SK-N-SH (cell line): ENCODE measurements at regions not wholly inside any gene's neighbourhood (a gene's known extent, or its start where the extent isn't known, plus 50 kb on each side); places are given as distances from the start of the nearest gene placed in this dataset.

Experiments
- CTCF ChIA-PET: fragments of 300-600, 350-600 bp; formaldehyde crosslinking; extraction: SDS; loops from one replicate; lab custom pipeline; 2021; lab: Yijun Ruan, JAX
- POLR2A ChIA-PET: fragments of 350-600 bp; sonication (Branson Sonifier 250); formaldehyde crosslinking; extraction: SDS; loops from one replicate; lab custom pipeline; 2020; ENCODE audit warnings: antibody characterized with exemption, inconsistent platforms; lab: Yijun Ruan, JAX
- DNase-seq: peaks from one replicate; pipeline ENCODE4 v3.0.0; 2012
- H2AFZ ChIP-seq: fragments of 200-600 bp; sonication (generic); 2 replicates; pipeline ENCODE4 v1.8.1; 2016; ENCODE audit warnings: antibody characterized with exemption, mild to moderate bottlenecking, low read depth
- H3F3A ChIP-seq: fragments of 200-600 bp; sonication (generic); replicated peaks from 2 replicates; pipeline ENCODE3; 2016; ENCODE audit warnings: antibody characterized with exemption, mild to moderate bottlenecking; ENCODE audit not compliant: insufficient read depth
- H3K27ac ChIP-seq, 2 experiments: fragments of 200-500 bp in 1 of 2; fragments of 200-600 bp in 1 of 2; sonication (Bioruptor generic) in 1 of 2; sonication (generic), shearing (Covaris generic) in 1 of 2; 2 replicates each; pipeline versions ENCODE4 v1.5.1 to v1.6.1; 2014 to 2016; ENCODE audit warnings: low read depth in 2 of 2, inconsistent platforms in 1 of 2, low read length in 1 of 2, mild to moderate bottlenecking in 1 of 2, mixed read lengths in 1 of 2
- H3K27me3 ChIP-seq: fragments of 200-600 bp; sonication (generic), shearing (Covaris generic); 2 replicates; pipeline ENCODE4 v1.6.1; 2016; ENCODE audit warnings: mixed run types; ENCODE audit not compliant: insufficient read depth
- H3K36me3 ChIP-seq, 2 experiments: fragments of 200-500 bp in 1 of 2; fragments of 200-600 bp in 1 of 2; sonication (Bioruptor generic) in 1 of 2; sonication (generic) in 1 of 2; replicated peaks in 1 of 2; 2 replicates each; pipeline versions ENCODE3 to v1.5.1; 2014 to 2016; ENCODE audit warnings: low read length in 1 of 2, mild to moderate bottlenecking in 1 of 2; ENCODE audit not compliant: insufficient read depth in 2 of 2, control insufficient read depth in 1 of 2
- H3K4me1 ChIP-seq, 2 experiments: fragments of 200-500 bp in 1 of 2; fragments of 200-600 bp in 1 of 2; sonication (Bioruptor generic) in 1 of 2; sonication (generic), shearing (Covaris generic) in 1 of 2; 2 replicates each; pipeline versions ENCODE4 v1.5.1 to v1.6.1; 2014 to 2016; ENCODE audit warnings: low read depth in 1 of 2, low read length in 1 of 2, mixed run types in 1 of 2; ENCODE audit not compliant: insufficient read depth in 2 of 2, control insufficient read depth in 1 of 2
- H3K4me2 ChIP-seq: fragments of 200-600 bp; sonication (generic), shearing (Covaris generic); 2 replicates; pipeline ENCODE4 v1.6.1; 2017; ENCODE audit warnings: mixed run types
- H3K4me3 ChIP-seq, 2 experiments: fragments of 200-500 bp in 1 of 2; fragments of 200-600 bp in 1 of 2; sonication (Bioruptor generic) in 1 of 2; sonication (generic), shearing (Covaris generic) in 1 of 2; 2 replicates each; pipeline versions ENCODE4 v1.5.1 to v1.8.1; 2014 to 2016; ENCODE audit warnings: low read depth in 2 of 2, inconsistent platforms in 1 of 2, low read length in 1 of 2, mild to moderate bottlenecking in 1 of 2, mixed read lengths in 1 of 2, moderate library complexity in 1 of 2
- H3K79me2 ChIP-seq: fragments of 200-600 bp; sonication (generic); 2 replicates; pipeline ENCODE4 v1.8.1; 2017; ENCODE audit warnings: mild to moderate bottlenecking; ENCODE audit not compliant: insufficient read depth
- H3K9ac ChIP-seq: fragments of 200-600 bp; sonication (generic); 2 replicates; pipeline ENCODE4 v1.6.1; 2017; ENCODE audit warnings: mixed run types
- H3K9me2 ChIP-seq: fragments of 200-600 bp; sonication (generic); 2 replicates; pipeline ENCODE4 v1.6.1; 2017; ENCODE audit warnings: mixed run types
- H3K9me3 ChIP-seq: fragments of 200-600 bp; sonication (generic); 2 replicates; pipeline ENCODE4 v1.6.1; 2017; ENCODE audit warnings: mixed run types, mild to moderate bottlenecking, moderate library complexity
- H4K20me1 ChIP-seq: fragments of 200-600 bp; sonication (generic); 2 replicates; pipeline ENCODE4 v1.6.1; 2017; ENCODE audit warnings: mild to moderate bottlenecking, mixed run types; ENCODE audit not compliant: insufficient read depth
- EP300 ChIP-seq, 2 experiments: IDR thresholded peaks; 2 replicates each; pipeline versions ENCODE4 v1.4.0 to v1.6.1; 2012; ENCODE audit warnings: borderline replicate concordance in 1 of 2, low read depth in 1 of 2, low read length in 1 of 2
- FOXJ3 ChIP-seq: sonication (generic); formaldehyde crosslinking; IDR thresholded peaks from 2 replicates; pipeline ENCODE4 v1.5.1; 2020; ENCODE audit warnings: mild to moderate bottlenecking, missing genetic modification reagents
- FOXM1 ChIP-seq: IDR thresholded peaks from 2 replicates; pipeline ENCODE4 v1.4.0; 2012; ENCODE audit warnings: low read depth, mild to moderate bottlenecking
- GABPA ChIP-seq: IDR thresholded peaks from 2 replicates; pipeline ENCODE4 v1.4.0; 2012; ENCODE audit warnings: low read depth, mild to moderate bottlenecking
- IRF3 ChIP-seq: fragments of 150-350 bp; IDR thresholded peaks from 2 replicates; pipeline ENCODE4 v1.6.1; 2016; ENCODE audit warnings: mild to moderate bottlenecking, low read depth, low read length
- NFIC ChIP-seq: IDR thresholded peaks from 2 replicates; pipeline ENCODE4 v1.4.0; 2012; ENCODE audit warnings: borderline replicate concordance
- PBX3 ChIP-seq: IDR thresholded peaks from 2 replicates; pipeline ENCODE4; 2012
- RAD21 ChIP-seq: IDR thresholded peaks from 2 replicates; pipeline ENCODE4 v1.6.1; 2012; ENCODE audit warnings: mild to moderate bottlenecking, low read length
- RCOR1 ChIP-seq: fragments of 150-350 bp; IDR thresholded peaks from 2 replicates; pipeline ENCODE4 v1.6.1; 2017; ENCODE audit warnings: antibody characterized with exemption, low read length
- REST ChIP-seq: IDR thresholded peaks from 2 replicates; pipeline ENCODE4 v1.6.1; 2012; ENCODE audit warnings: mild to moderate bottlenecking, low read depth, low read length, moderate library complexity
- RFX5 ChIP-seq: IDR thresholded peaks from 2 replicates; pipeline ENCODE4 v1.6.1; 2012; ENCODE audit warnings: mild to moderate bottlenecking, improper control_type of control experiment, low read length
- SIN3A ChIP-seq: IDR thresholded peaks from 2 replicates; pipeline ENCODE4 v1.6.1; 2012; ENCODE audit warnings: low read depth, mild to moderate bottlenecking, low read length, moderate library complexity, borderline replicate concordance
- TEAD4 ChIP-seq: IDR thresholded peaks from 2 replicates; pipeline ENCODE4 v1.4.0; 2012; ENCODE audit warnings: mild to moderate bottlenecking, borderline replicate concordance; ENCODE audit not compliant: insufficient read depth
- USF1 ChIP-seq: IDR thresholded peaks from 2 replicates; pipeline ENCODE4 v1.4.0; 2012; ENCODE audit warnings: low read depth, borderline replicate concordance
- YY1 ChIP-seq: IDR thresholded peaks from 2 replicates; pipeline ENCODE4 v1.4.0; 2012; ENCODE audit warnings: low read depth, mild to moderate bottlenecking
- ZBTB33 ChIP-seq: IDR thresholded peaks from 2 replicates; pipeline ENCODE4 v1.4.0; 2012; ENCODE audit warnings: low read depth, borderline replicate concordance
- WGBS: methylation state at CpG from one replicate; pipeline ENCODE4 v1.1.6; 2017; ENCODE audit warnings: low lambda C conversion rate; 5-methylcytosine and 5-hydroxymethylcytosine counted together

- H3K36me3 ChIP-seq: no peaks in the 10 kb centered on the region
- ChIA-PET POLR2A (no interaction called here), CTCF (no interaction called here)
- TF ChIP-seq REST (no peak), EP300 (IDR thresholded peaks at IDR 0.05; ENCODE audit: borderline replicate concordance in 1 of 2, low read depth in 1 of 2, low read length in 1 of 2) (no peak), ZBTB33 (no peak), RAD21 (no peak), IRF3 (no peak), YY1 (no peak), TEAD4 (no peak), USF1 (no peak), FOXJ3 (CRISPR knock-in tag) (no peak), RCOR1 (no peak), PBX3 (no peak), RFX5 (no peak), GABPA (no peak), FOXM1 (no peak), NFIC (no peak), SIN3A (no peak)
- no peaks in the 10 kb centered on the region for H3F3A ChIP-seq
- no peak overlapping the region for H2AFZ ChIP-seq
- no peaks in the 10 kb centered on the region for H3K27me3 ChIP-seq
- H3K9me2 ChIP-seq: no peaks in the 10 kb centered on the region
- DNase-seq: no peak
- H3K9me3 ChIP-seq: no peaks in the 10 kb centered on the region
- no peaks in the 10 kb centered on the region; a peak in 1 of 4 replicates for H3K4me1 ChIP-seq
- H3K9ac ChIP-seq: no peak overlapping the region
- H3K79me2 ChIP-seq: no peaks in the 10 kb centered on the region
- H3K4me2 ChIP-seq: no peak overlapping the region
- H3K27ac ChIP-seq: no peak overlapping the region
- no peaks in the 10 kb centered on the region for H4K20me1 ChIP-seq
- 17% methylated on average over 2 of the region's 2 CpGs for WGBS
- H3K4me3 ChIP-seq: no peak overlapping the region
Observed at GRCh38 chr12:131331148-131331750, 377.5 kb downstream of the ADGRD1 start.
